Vagina (tissue), 2 donors: ENCODE measurements at regions not wholly inside any gene's neighbourhood (a gene's known extent, or its start where the extent isn't known, plus 50 kb on each side); places are given as distances from the start of the nearest gene placed in this dataset.
"Not testable (repeated sequence)": the region's sequence is repeated elsewhere in the genome, so short reads cannot be mapped to it uniquely, and the experiment has no call there.

ENCODE experiments used
- DNase-seq, 2 donors: peaks; one replicate each; pipeline ENCODE4 v3.0.0-alpha.2; 2017; ENCODE audit errors: extremely low spot score in 2 of 2
- H3K27ac ChIP-seq: fragments of 200-600 bp; sonication (generic); one replicate; pipeline ENCODE4 v1.5.1; 2019
- H3K27me3 ChIP-seq: fragments of 200-600 bp; sonication (generic); one replicate; pipeline ENCODE4 v1.5.1; 2019
- H3K36me3 ChIP-seq, 2 donors: fragments of 200-600 bp; sonication (generic); one replicate each; pipeline ENCODE4 v1.5.1; 2017 to 2019
- H3K4me1 ChIP-seq: fragments of 200-600 bp; sonication (generic); one replicate; pipeline ENCODE4 v1.5.1; 2019
- H3K4me3 ChIP-seq, 2 donors: fragments of 200-600 bp; sonication (generic); 1 replicate in 1 of 2; 2 replicates in 1 of 2; pipeline ENCODE4 v1.5.1; 2016 to 2019
- H3K9me3 ChIP-seq: fragments of 200-600 bp; sonication (generic); one replicate; pipeline ENCODE4 v1.5.1; 2019
- POLR2A ChIP-seq, 2 donors: fragments of 450-650 bp; IDR thresholded peaks; one replicate each; pipeline ENCODE4 v1.6.1; 2017; ENCODE audit warnings: antibody characterized with exemption in 2 of 2, mild to moderate bottlenecking in 2 of 2, moderate library complexity in 2 of 2
- POLR2AphosphoS5 ChIP-seq, 2 donors: sonication (generic); formaldehyde crosslinking; IDR thresholded peaks; one replicate each; pipeline ENCODE4 v1.9.0; 2017; ENCODE audit warnings: antibody characterized with exemption in 2 of 2, mild to moderate bottlenecking in 2 of 2, low read depth in 1 of 2; ENCODE audit not compliant: insufficient read depth in 1 of 2
- intact Hi-C: fragments of 100-400 bp; cut with DNase I; formaldehyde crosslinking; loops from one replicate; pipeline ENCODE4 v1.15.1; 2023
- TF ChIP-seq, protein P1 (sequence below), 3 experiments: fragments of 450-650 bp in 2 of 3; fragments of 200-600 bp in 1 of 3; sonication (generic) in 1 of 3; IDR thresholded peaks; one replicate each; pipeline ENCODE4 v1.5.1; 2017 to 2019; ENCODE audit warnings: antibody characterized with exemption in 3 of 3, mild to moderate bottlenecking in 2 of 3, moderate library complexity in 2 of 3

DNA sequence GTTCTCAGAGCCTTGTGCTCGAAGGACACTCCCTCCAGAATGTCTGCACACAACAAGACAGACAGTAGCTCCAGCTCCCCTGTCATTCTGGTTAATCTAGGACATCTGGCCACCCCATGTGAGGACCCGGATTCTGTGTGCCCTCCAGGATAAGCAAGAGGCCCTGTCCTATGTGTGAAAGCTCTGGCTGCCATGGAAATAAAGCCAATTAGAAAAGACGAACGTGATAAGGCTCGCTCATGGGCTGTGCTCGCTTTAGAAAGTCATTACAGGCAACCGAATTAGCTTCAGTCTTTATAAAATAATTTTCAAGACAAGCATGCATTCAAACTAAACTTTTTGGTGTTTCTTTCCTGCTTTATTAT lies 263.4 kb downstream of the INHBA start:
- DNase-seq, result no peak
- Histone ChIP-seq H3K4me3 (no peak overlapping the region), H3K9me3 (no peaks in the 10 kb centered on the region), H3K27me3 (no peaks in the 10 kb centered on the region), H3K27ac (no peak overlapping the region), H3K36me3 (no peaks in the 10 kb centered on the region), H3K4me1 (no peaks in the 10 kb centered on the region)
- no peak for TF ChIP-seq POLR2AphosphoS5 (IDR thresholded peaks at IDR 0.05; ENCODE audit: insufficient read depth in 1 of 2, low read depth in 1 of 2)
- intact Hi-C loops, result no loop called here

- no peak for DNase-seq
- TF ChIP-seq POLR2AphosphoS5 (IDR thresholded peaks at IDR 0.05; ENCODE audit: insufficient read depth in 1 of 2, low read depth in 1 of 2) (no peak), POLR2A (IDR thresholded peaks at IDR 0.05) (no peak)
- TF ChIP-seq, protein P1, sequence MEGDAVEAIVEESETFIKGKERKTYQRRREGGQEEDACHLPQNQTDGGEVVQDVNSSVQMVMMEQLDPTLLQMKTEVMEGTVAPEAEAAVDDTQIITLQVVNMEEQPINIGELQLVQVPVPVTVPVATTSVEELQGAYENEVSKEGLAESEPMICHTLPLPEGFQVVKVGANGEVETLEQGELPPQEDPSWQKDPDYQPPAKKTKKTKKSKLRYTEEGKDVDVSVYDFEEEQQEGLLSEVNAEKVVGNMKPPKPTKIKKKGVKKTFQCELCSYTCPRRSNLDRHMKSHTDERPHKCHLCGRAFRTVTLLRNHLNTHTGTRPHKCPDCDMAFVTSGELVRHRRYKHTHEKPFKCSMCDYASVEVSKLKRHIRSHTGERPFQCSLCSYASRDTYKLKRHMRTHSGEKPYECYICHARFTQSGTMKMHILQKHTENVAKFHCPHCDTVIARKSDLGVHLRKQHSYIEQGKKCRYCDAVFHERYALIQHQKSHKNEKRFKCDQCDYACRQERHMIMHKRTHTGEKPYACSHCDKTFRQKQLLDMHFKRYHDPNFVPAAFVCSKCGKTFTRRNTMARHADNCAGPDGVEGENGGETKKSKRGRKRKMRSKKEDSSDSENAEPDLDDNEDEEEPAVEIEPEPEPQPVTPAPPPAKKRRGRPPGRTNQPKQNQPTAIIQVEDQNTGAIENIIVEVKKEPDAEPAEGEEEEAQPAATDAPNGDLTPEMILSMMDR (IDR thresholded peaks at IDR 0.05), result no peak
- H3K4me1 ChIP-seq, result no peaks in the 10 kb centered on the region
- intact Hi-C loops, result no loop called here
- H3K9me3 ChIP-seq, result no peaks in the 10 kb centered on the region
- H3K4me3 ChIP-seq, result no peak overlapping the region
- H3K36me3 ChIP-seq, result no peaks in the 10 kb centered on the region
- H3K27ac ChIP-seq, result no peak overlapping the region
- no peaks in the 10 kb centered on the region for H3K27me3 ChIP-seq
Observed at GRCh38 chr7:41438705-41439514, 264.0 kb downstream of the INHBA start.

GRCh38 chr7:41437257-41438196 lies 265.4 kb downstream of the INHBA start:
- Histone ChIP-seq H3K27ac (no peak overlapping the region), H3K4me1 (no peaks in the 10 kb centered on the region), H3K4me3 (no peak overlapping the region), H3K36me3 (no peaks in the 10 kb centered on the region), H3K9me3 (no peaks in the 10 kb centered on the region), H3K27me3 (no peaks in the 10 kb centered on the region)
- TF ChIP-seq, protein P1 (IDR thresholded peaks at IDR 0.05), result no peak
- TF ChIP-seq POLR2AphosphoS5 (IDR thresholded peaks at IDR 0.05; ENCODE audit: insufficient read depth in 1 of 2, low read depth in 1 of 2), result no peak
- no peak for TF ChIP-seq POLR2A (IDR thresholded peaks at IDR 0.05)
- no peak for DNase-seq
- intact Hi-C loops, result no loop called here

DNA sequence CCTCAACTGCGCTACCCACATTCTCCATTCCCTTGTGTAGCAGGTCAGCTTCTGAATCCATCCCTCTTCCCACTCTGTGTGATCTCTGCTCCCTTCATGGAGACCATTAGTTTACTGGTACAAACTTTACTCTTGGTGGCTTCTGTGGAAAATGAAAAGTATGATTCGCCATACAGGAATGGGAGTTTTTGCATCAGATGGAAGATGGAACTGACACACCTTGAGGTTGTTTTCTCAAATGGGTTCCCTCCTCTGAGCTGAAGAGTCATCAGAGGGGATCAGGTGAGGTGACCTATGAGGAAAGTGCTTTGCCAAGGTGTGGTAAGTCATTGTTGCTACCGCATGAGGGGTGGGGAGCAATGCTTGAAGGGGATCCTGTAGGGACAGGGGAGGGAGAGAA lies 266.8 kb downstream of the INHBA start:
- intact Hi-C loops, result no loop called here
- no peaks in the 10 kb centered on the region for H3K27me3 ChIP-seq
- no peak for DNase-seq

GRCh38 chr7:41435020-41435419 lies 267.9 kb downstream of the INHBA start:
- H3K27ac ChIP-seq, H3K4me3 ChIP-seq, H3K36me3 ChIP-seq, H3K27me3 ChIP-seq, H3K9me3 ChIP-seq, H3K4me1 ChIP-seq, DNase-seq, intact Hi-C loops: not testable (repeated sequence)

More for the DNA sequence above, 266.8 kb downstream of the INHBA start:
- Histone ChIP-seq H3K4me3 (no peak overlapping the region), H3K4me1 (no peaks in the 10 kb centered on the region), H3K9me3 (no peaks in the 10 kb centered on the region), H3K36me3 (no peaks in the 10 kb centered on the region), H3K27ac (no peak overlapping the region)
- no peak for TF ChIP-seq POLR2A (IDR thresholded peaks at IDR 0.05)

- Histone ChIP-seq H3K9me3 (no peaks in the 10 kb centered on the region), H3K27ac (no peak overlapping the region), H3K27me3 (no peaks in the 10 kb centered on the region), H3K4me1 (no peaks in the 10 kb centered on the region), H3K4me3 (no peak overlapping the region), H3K36me3 (no peaks in the 10 kb centered on the region)
- DNase-seq, result no peak
- TF ChIP-seq POLR2A (IDR thresholded peaks at IDR 0.05), result no peak
- TF ChIP-seq POLR2AphosphoS5 (IDR thresholded peaks at IDR 0.05; ENCODE audit: insufficient read depth in 1 of 2, low read depth in 1 of 2), result no peak
- TF ChIP-seq, protein P1 (IDR thresholded peaks at IDR 0.05), result no peak
- intact Hi-C loops, result no loop called here
Observed at GRCh38 chr7:41431671-41432070, 271.2 kb downstream of the INHBA start.
